ENCODE measurements at regions not wholly inside any gene's neighbourhood (a gene's known extent, or its start where the extent isn't known, plus 50 kb on each side); places are given as distances from the start of the nearest gene placed in this dataset.

GRCh38 chr10:56881218-56881617, 520.2 kb upstream of the ZWINT start:
- CTCF ChIA-PET (ENCODE audit: unreplicated experiment): no interaction called here
- no peaks in the 10 kb centered on the region for H3K9me2 ChIP-seq (ENCODE audit: insufficient read depth, low read length)
- no TSS peak for BruUV-seq (replicated peaks)

GRCh38 chr10:56880606-56881005, 519.5 kb upstream of the ZWINT start:
- Histone ChIP-seq H3K9me2 (ENCODE audit: insufficient read depth, low read length) (no peaks in the 10 kb centered on the region), H3K4me3 (ENCODE audit: low read depth, low read length, poor library complexity, severe bottlenecking) (no peak overlapping the region), H3K79me2 (ENCODE audit: insufficient read depth, low read depth, low read length) (no peaks in the 10 kb centered on the region), H3K4me1 (ENCODE audit: insufficient read depth, low read length, poor library complexity, severe bottlenecking) (no peaks in the 10 kb centered on the region), H4K20me1 (ENCODE audit: insufficient read depth, low read length) (no peaks in the 10 kb centered on the region), H3K27ac (ENCODE audit: low read depth, low read length, poor library complexity, severe bottlenecking) (no peak overlapping the region), H3K36me3 (ENCODE audit: insufficient read depth, low read length) (no peaks in the 10 kb centered on the region), H3K4me2 (ENCODE audit: low read length) (no peak overlapping the region), H3K9me3 (ENCODE audit: low read length) (no peaks in the 10 kb centered on the region), H2AFZ (ENCODE audit: low read length) (no peak overlapping the region)
- BruUV-seq (replicated peaks): no TSS peak
- ChIA-PET CTCF (ENCODE audit: unreplicated experiment) (no interaction called here), POLR2A (no interaction called here)
- TF ChIP-seq CTCF (conservative IDR thresholded peaks at IDR 0.05; ENCODE audit: low read length): no peak
- TF ChIP-seq EZH2phosphoT487 (IDR thresholded peaks at IDR 0.05; ENCODE audit: borderline replicate concordance, low read depth, low read length): no peak
- intact Hi-C loops (cut with micrococcal nuclease; ENCODE audit: unreplicated experiment): no loop called here
- no peak for DNase-seq (ENCODE audit: low spot score)

More at GRCh38 chr10:56881218-56881617, 520.2 kb upstream of the ZWINT start:
- Histone ChIP-seq H4K20me1 (ENCODE audit: insufficient read depth, low read length) (no peaks in the 10 kb centered on the region), H3K4me1 (ENCODE audit: insufficient read depth, low read length, poor library complexity, severe bottlenecking) (no peaks in the 10 kb centered on the region), H3K27ac (ENCODE audit: low read depth, low read length, poor library complexity, severe bottlenecking) (no peak overlapping the region), H3K79me2 (ENCODE audit: insufficient read depth, low read depth, low read length) (no peaks in the 10 kb centered on the region), H3K4me3 (ENCODE audit: low read depth, low read length, poor library complexity, severe bottlenecking) (no peak overlapping the region), H3K36me3 (ENCODE audit: insufficient read depth, low read length) (no peaks in the 10 kb centered on the region), H3K4me2 (ENCODE audit: low read length) (no peak overlapping the region), H3K9me3 (ENCODE audit: low read length) (no peaks in the 10 kb centered on the region), H2AFZ (ENCODE audit: low read length) (no peak overlapping the region)
- intact Hi-C loops (cut with micrococcal nuclease; ENCODE audit: unreplicated experiment): no loop called here
- no peak for DNase-seq (ENCODE audit: low spot score)
- POLR2A ChIA-PET: no interaction called here
- TF ChIP-seq EZH2phosphoT487 (IDR thresholded peaks at IDR 0.05; ENCODE audit: borderline replicate concordance, low read depth, low read length) (no peak), CTCF (conservative IDR thresholded peaks at IDR 0.05; ENCODE audit: low read length) (no peak)

GRCh38 chr10:56874950-56875349, 513.9 kb upstream of the ZWINT start:
- Histone ChIP-seq H3K27ac (ENCODE audit: low read depth, low read length, poor library complexity, severe bottlenecking) (no peak overlapping the region), H3K36me3 (ENCODE audit: insufficient read depth, low read length) (no peaks in the 10 kb centered on the region), H3K4me2 (ENCODE audit: low read length) (no peak overlapping the region), H3K4me1 (ENCODE audit: insufficient read depth, low read length, poor library complexity, severe bottlenecking) (no peaks in the 10 kb centered on the region), H3K9me3 (ENCODE audit: low read length) (no peaks in the 10 kb centered on the region), H4K20me1 (ENCODE audit: insufficient read depth, low read length) (no peaks in the 10 kb centered on the region), H3K9me2 (ENCODE audit: insufficient read depth, low read length) (no peaks in the 10 kb centered on the region), H3K79me2 (ENCODE audit: insufficient read depth, low read depth, low read length) (no peaks in the 10 kb centered on the region), H3K4me3 (ENCODE audit: low read depth, low read length, poor library complexity, severe bottlenecking) (no peak overlapping the region), H2AFZ (ENCODE audit: low read length) (no peak overlapping the region)
- CTCF ChIA-PET (ENCODE audit: unreplicated experiment): no interaction called here
- POLR2A ChIA-PET: no interaction called here
- intact Hi-C loops (cut with micrococcal nuclease; ENCODE audit: unreplicated experiment): no loop called here
- no peak for DNase-seq (ENCODE audit: low spot score)
- no TSS peak for BruUV-seq (replicated peaks)
- TF ChIP-seq CTCF (conservative IDR thresholded peaks at IDR 0.05; ENCODE audit: low read length) (no peak), EZH2phosphoT487 (IDR thresholded peaks at IDR 0.05; ENCODE audit: borderline replicate concordance, low read depth, low read length) (no peak)
